Endodermal cell (in vitro differentiated cells): ENCODE measurements at regions not wholly inside any gene's neighbourhood (a gene's known extent, or its start where the extent isn't known, plus 50 kb on each side); places are given as distances from the start of the nearest gene placed in this dataset.

Experiments
- DNase-seq: peaks from one replicate; pipeline ENCODE4 v3.0.0-alpha.2; 2017
- H3K27ac ChIP-seq: 2 replicates; pipeline ENCODE4 v1.5.1; 2013; ENCODE audit warnings: mild to moderate bottlenecking, low read depth, low read length, moderate library complexity
- H3K27me3 ChIP-seq: 2 replicates; pipeline ENCODE4 v1.6.1; 2013; ENCODE audit warnings: mild to moderate bottlenecking, low read length, moderate library complexity; ENCODE audit not compliant: insufficient read depth, control insufficient read depth, poor library complexity, severe bottlenecking
- H3K36me3 ChIP-seq: 2 replicates; pipeline ENCODE4 v1.7.0; 2013; ENCODE audit warnings: mild to moderate bottlenecking, low read length, moderate library complexity; ENCODE audit not compliant: control insufficient read depth, insufficient read depth
- H3K4me1 ChIP-seq: one replicate; pipeline ENCODE4 v1.7.0; 2013; ENCODE audit warnings: low read length; ENCODE audit not compliant: control insufficient read depth, insufficient read depth
- H3K4me3 ChIP-seq: 2 replicates; pipeline ENCODE4 v1.5.1; 2013; ENCODE audit warnings: mild to moderate bottlenecking, low read length, moderate library complexity
- H3K9ac ChIP-seq: 2 replicates; pipeline ENCODE4 v1.6.1; 2013; ENCODE audit warnings: mild to moderate bottlenecking, low read length, moderate library complexity; ENCODE audit not compliant: poor library complexity, severe bottlenecking; ENCODE audit errors: extremely low read depth
- H3K9me3 ChIP-seq: 2 replicates; pipeline ENCODE4 v1.6.1; 2013; ENCODE audit warnings: mild to moderate bottlenecking, low read length, moderate library complexity; ENCODE audit not compliant: control insufficient read depth
- H3K27ac Mint-ChIP-seq: 2 replicates; pipeline ENCODE4 v1.8.0; 2020; ENCODE audit warnings: mixed read lengths
- H3K27me3 Mint-ChIP-seq: 2 replicates; pipeline ENCODE4 v1.8.0; 2021; ENCODE audit warnings: mild to moderate bottlenecking, mixed read lengths; ENCODE audit not compliant: insufficient read depth
- H3K36me3 Mint-ChIP-seq: 2 replicates; pipeline ENCODE4 v1.8.0; 2020; ENCODE audit warnings: low read depth, mixed read lengths
- H3K4me1 Mint-ChIP-seq: 2 replicates; pipeline ENCODE4 v1.8.0; 2020; ENCODE audit warnings: mixed read lengths
- H3K4me3 Mint-ChIP-seq: 2 replicates; pipeline ENCODE4 v1.8.0; 2020; ENCODE audit warnings: mild to moderate bottlenecking, moderate library complexity, mixed read lengths
- H3K9me3 Mint-ChIP-seq: 2 replicates; pipeline ENCODE4 v1.8.0; 2020; ENCODE audit warnings: mild to moderate bottlenecking, mixed read lengths
- CTCF ChIP-seq: fragments of 200-600 bp; sonication (generic); conservative IDR thresholded peaks from 2 replicates; pipeline ENCODE4 v1.5.0; 2021; ENCODE audit warnings: antibody characterized with exemption, mild to moderate bottlenecking
- WGBS, 2 experiments: methylation state at CpG; one replicate each; pipeline versions ENCODE4 v1.1.5 to v1.1.7; 2013; ENCODE audit warnings: missing lambda C conversion rate in 2 of 2, mixed read lengths in 1 of 2; ENCODE audit not compliant: insufficient coverage in 1 of 2, insufficient read length in 1 of 2; 5-methylcytosine and 5-hydroxymethylcytosine counted together

GRCh38 chr7:110612680-110613079 is 478.2 kb upstream of the LRRN3 start:
- no peak for DNase-seq
- 62 to 67% methylated on average over 1 of the region's 1 CpG for WGBS, 2 experiments
- Histone ChIP-seq H3K27me3 (no peaks in the 10 kb centered on the region), H3K36me3 (no peaks in the 10 kb centered on the region), H3K4me1 (no peaks in the 10 kb centered on the region), H3K9me3 (no peaks in the 10 kb centered on the region), H3K27ac (no peak overlapping the region), H3K4me3 (no peak overlapping the region), H3K9ac (no peak overlapping the region)
- Mint-ChIP-seq H3K27me3 (no peaks in the 10 kb centered on the region), H3K4me1 (no peaks in the 10 kb centered on the region), H3K36me3 (no peaks in the 10 kb centered on the region), H3K27ac (no peak overlapping the region), H3K4me3 (no peak overlapping the region), H3K9me3 (no peaks in the 10 kb centered on the region)
- no peak for TF ChIP-seq CTCF
